Lower lobe of right lung (tissue), 2 donors: ENCODE measurements at regions not wholly inside any gene's neighbourhood (a gene's known extent, or its start where the extent isn't known, plus 50 kb on each side); places are given as distances from the start of the nearest gene placed in this dataset.

Experiments
- ATAC-seq, 2 donors: fragments of 200-7000 bp; cut with Tn5 transposase; one replicate each; pipeline ENCODE4 v1.9.1; 2020 to 2022; ENCODE audit warnings: mild to moderate bottlenecking in 2 of 2, moderate library complexity in 2 of 2
- DNase-seq: peaks from one replicate; pipeline ENCODE4 v3.0.0-alpha.2; 2020
- H3K27ac ChIP-seq: fragments of 200-600 bp; one replicate; pipeline ENCODE4 v1.8.0; 2022
- H3K27me3 ChIP-seq: fragments of 200-600 bp; one replicate; pipeline ENCODE4 v1.8.0; 2022; ENCODE audit warnings: low read depth
- H3K36me3 ChIP-seq: fragments of 200-600 bp; one replicate; pipeline ENCODE4 v1.8.0; 2022; ENCODE audit warnings: mild to moderate bottlenecking
- H3K4me1 ChIP-seq: fragments of 200-600 bp; one replicate; pipeline ENCODE4 v1.8.0; 2022
- H3K4me3 ChIP-seq: fragments of 200-600 bp; one replicate; pipeline ENCODE4 v1.8.0; 2022; ENCODE audit warnings: mild to moderate bottlenecking
- H3K9me3 ChIP-seq: fragments of 200-600 bp; one replicate; pipeline ENCODE4 v1.8.0; 2022
- CTCF ChIP-seq: fragments of 200-600 bp; IDR thresholded peaks from one replicate; pipeline ENCODE4 v1.8.0; 2022; ENCODE audit warnings: antibody characterized with exemption, mild to moderate bottlenecking
- intact Hi-C: fragments of 100-400 bp; cut with DNase I; formaldehyde crosslinking; loops from one replicate; pipeline ENCODE4 v1.11.0; 2022
- donor health status: DM: no; HTN: yes; CAD: no; lungs with severe emphysema.

DNA sequence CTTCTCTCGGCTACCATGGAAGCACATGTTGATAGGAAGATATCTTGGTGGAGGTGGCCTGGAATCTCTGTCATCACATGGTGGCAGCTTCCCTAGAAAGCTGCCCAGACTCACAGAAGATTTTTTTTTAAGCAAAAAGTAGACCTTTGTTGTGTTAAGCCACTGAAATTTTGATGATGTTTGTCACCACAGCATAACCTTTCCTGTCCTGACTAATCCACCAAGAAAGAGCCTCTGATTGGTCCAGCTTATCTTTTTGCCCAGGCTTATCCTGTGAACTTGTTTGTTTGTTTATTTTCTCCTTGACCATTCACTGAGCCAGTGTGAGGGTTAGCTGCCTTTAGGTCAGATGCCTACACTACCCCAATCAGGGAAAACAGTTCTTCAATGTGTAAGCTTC lies 96.5 kb upstream of the LHX1 start:
- H3K9me3 ChIP-seq: no peaks in the 10 kb centered on the region
- H3K4me3 ChIP-seq: no peak overlapping the region
- intact Hi-C loops: no loop called here
- ATAC-seq (no peak), DNase-seq (no peak)
- H3K27me3 ChIP-seq: peaks cover 15% of the 10 kb centered on the region
- no peaks in the 10 kb centered on the region for H3K36me3 ChIP-seq
- H3K4me1 ChIP-seq: no peaks in the 10 kb centered on the region
- no peak for TF ChIP-seq CTCF
- no peak overlapping the region for H3K27ac ChIP-seq

- H3K9me3 ChIP-seq: no peaks in the 10 kb centered on the region
- DNase-seq (peak; percentile 4), ATAC-seq (no peak)
- intact Hi-C loops: no loop called here
- H3K4me3 ChIP-seq: no peak overlapping the region
- H3K27ac ChIP-seq: no peak overlapping the region
- no peaks in the 10 kb centered on the region for H3K36me3 ChIP-seq
- H3K4me1 ChIP-seq: no peaks in the 10 kb centered on the region
- no peak for TF ChIP-seq CTCF
- peaks cover 25% of the 10 kb centered on the region for H3K27me3 ChIP-seq
Observed at GRCh38 chr17:36842231-36842819, 95.0 kb upstream of the LHX1 start.

DNA sequence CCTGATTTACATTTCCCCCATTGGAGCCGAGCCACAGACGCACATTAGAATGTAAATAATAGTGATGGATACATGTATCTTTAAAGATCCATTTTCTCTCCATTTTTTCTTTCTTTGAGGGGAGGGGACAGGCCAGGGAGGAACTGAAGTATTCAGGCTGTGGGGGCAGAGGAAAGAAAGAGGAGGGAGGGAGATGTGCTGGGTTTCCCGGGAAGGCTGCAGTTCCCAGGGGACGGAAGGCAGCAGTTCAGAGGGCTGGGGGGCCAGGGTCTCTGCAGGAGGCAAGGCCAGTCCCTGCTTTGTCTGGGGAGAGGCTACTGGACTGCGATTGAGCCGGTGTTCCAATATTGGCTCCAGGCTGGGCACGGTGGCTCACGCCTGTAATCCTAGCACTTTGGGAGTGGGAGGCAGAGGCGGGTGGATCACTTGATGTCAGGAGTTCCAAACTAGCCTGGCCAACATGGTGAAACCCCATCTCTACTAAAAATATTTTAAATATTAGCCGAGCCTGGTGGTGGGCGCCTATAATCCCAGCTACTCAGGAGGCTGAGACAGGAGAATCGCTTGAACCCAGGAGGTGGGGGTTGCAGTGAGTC lies 94.2 kb upstream of the LHX1 start:
- no peak for ATAC-seq
- no peaks in the 10 kb centered on the region for H3K4me1 ChIP-seq
- no peak for DNase-seq
- no peak for TF ChIP-seq CTCF
- intact Hi-C loops: no loop called here
- H3K9me3 ChIP-seq: no peaks in the 10 kb centered on the region
- H3K36me3 ChIP-seq: no peaks in the 10 kb centered on the region
- H3K27me3 ChIP-seq: peaks cover 28% of the 10 kb centered on the region
- no peak overlapping the region for H3K27ac ChIP-seq
- no peak overlapping the region for H3K4me3 ChIP-seq

GRCh38 chr17:36844013-36844412 lies 93.3 kb upstream of the LHX1 start:
- ATAC-seq (no peak), DNase-seq (no peak)
- no peak for TF ChIP-seq CTCF
- no peak overlapping the region for H3K4me3 ChIP-seq
- H3K27me3 ChIP-seq: peaks cover 30% of the 10 kb centered on the region
- intact Hi-C loops: no loop called here
- no peak overlapping the region for H3K27ac ChIP-seq
- no peaks in the 10 kb centered on the region for H3K4me1 ChIP-seq
- no peaks in the 10 kb centered on the region for H3K36me3 ChIP-seq
- no peaks in the 10 kb centered on the region for H3K9me3 ChIP-seq

GRCh38 chr17:36844601-36845000 lies 92.7 kb upstream of the LHX1 start:
- Histone ChIP-seq H3K27ac (no peak overlapping the region), H3K4me3 (no peak overlapping the region), H3K27me3 (peaks cover 30% of the 10 kb centered on the region), H3K36me3 (no peaks in the 10 kb centered on the region), H3K9me3 (no peaks in the 10 kb centered on the region), H3K4me1 (no peaks in the 10 kb centered on the region)
- ATAC-seq (no peak), DNase-seq (no peak)
- no peak for TF ChIP-seq CTCF
- intact Hi-C loops: no loop called here
